ENCODE measurements at regions not wholly inside any gene's neighbourhood (a gene's known extent, or its start where the extent isn't known, plus 50 kb on each side); places are given as distances from the start of the nearest gene placed in this dataset.

GRCh38 chr1:55531644-55532043, 316.5 kb upstream of the USP24 start (continued):
- TF ChIP-seq ZBTB26 (CRISPR knock-in tag; IDR thresholded peaks at IDR 0.05; ENCODE audit: borderline replicate concordance) (no peak), ZNF557 (CRISPR knock-in tag; IDR thresholded peaks at IDR 0.05) (no peak)

GRCh38 chr1:55530749-55531478, 315.8 kb upstream of the USP24 start:
- WGBS (ENCODE audit: low lambda C conversion rate): 8% methylated on average over 3 of the region's 3 CpGs
- BruUV-seq (replicated peaks): no TSS peak
- CTCF ChIA-PET (ENCODE audit: low intra/inter-chr PET ratio, low total read pairs): no interaction called here
- H3K27me3 ChIP-seq (ENCODE audit: control insufficient read depth in 1 of 2, insufficient read depth in 2 of 2, low read length in 2 of 2): no peaks in the 10 kb centered on the region
- peak; percentile 83 for FAIRE-seq
- no peaks in the 10 kb centered on the region for H3K9me3 ChIP-seq (ENCODE audit: low read length)
- no peaks in the 10 kb centered on the region for H3K79me2 ChIP-seq (ENCODE audit: insufficient read depth, low read length)
- in situ Hi-C loops (cut with HindIII; ENCODE audit: extremely low pct_ligation_motif_present, low pct_unique_long_range_greater_than_20kb) (loop anchor here (10.0 kb wide), 1 partner anchor 96 kb away; no protein-coding TSS in a partner anchor), intact Hi-C loops (cut with micrococcal nuclease; ENCODE audit: unreplicated experiment) (loop anchor here (5.0 kb wide), 1 partner anchor 104 kb away; no protein-coding TSS in a partner anchor)
- no peaks in the 10 kb centered on the region for H3K36me3 ChIP-seq (replicated peaks in 1 of 2; ENCODE audit: control insufficient read depth in 1 of 2, insufficient read depth in 2 of 2, low read length in 2 of 2)
- ATAC-seq: peak; percentile 97
- peak overlapping the region; percentile 61 for H3K9ac ChIP-seq (ENCODE audit: insufficient read depth, low read depth, low read length)
- no peak overlapping the region for H2AFZ ChIP-seq (ENCODE audit: low read length)
- peak overlapping the region in 1 of 3 experiments; percentile 15; a peak in 1 of 6 replicates for H3K4me3 ChIP-seq (replicated peaks in 1 of 3; ENCODE audit: insufficient read depth in 1 of 3, low read depth in 2 of 3, low read length in 3 of 3)
- peaks cover 100% of the 10 kb centered on the region for H3K4me1 ChIP-seq (ENCODE audit: insufficient read depth, low read length)
- peak overlapping the region; percentile 92 for H3K27ac ChIP-seq (ENCODE audit: extremely low read length, insufficient read depth, low read length)
- no peaks in the 10 kb centered on the region for H4K20me1 ChIP-seq (ENCODE audit: insufficient read depth, low read length)
- peak; percentile 98 for DNase-seq (ENCODE audit: low spot score)
- POLR2A ChIA-PET: interaction anchor here (0.8 to 1.5 kb wide), 6 partner anchors 8 to 1048 kb away, joined by 3 to 21 read pairs (median 4); partner anchors contain the start of gene PLPP3
- peak overlapping the region; percentile 54 for H3K4me2 ChIP-seq (ENCODE audit: low read depth, low read length)
- TF ChIP-seq LRRFIP1 (CRISPR knock-in tag; conservative IDR thresholded peaks at IDR 0.05) (no peak), HOXA7 (CRISPR knock-in tag; IDR thresholded peaks at IDR 0.05) (no peak), ZNF260 (CRISPR knock-in tag; IDR thresholded peaks at IDR 0.05; ENCODE audit: borderline replicate concordance, low read depth) (no peak), PHF21A (CRISPR knock-in tag; IDR thresholded peaks at IDR 0.05) (peak; percentile 83), DPF2 (CRISPR knock-in tag; IDR thresholded peaks at IDR 0.05; ENCODE audit: borderline replicate concordance, low read depth) (peak; percentile 74), SALL2 (CRISPR knock-in tag; IDR thresholded peaks at IDR 0.05) (no peak), CEBPG (CRISPR knock-in tag; IDR thresholded peaks at IDR 0.05) (peak; percentile 91), FOXJ3 (CRISPR knock-in tag; IDR thresholded peaks at IDR 0.05; ENCODE audit: borderline replicate concordance) (peak; percentile 92; the same call in 1 of the 2 replicates), ZNF263 (CRISPR knock-in tag; IDR thresholded peaks at IDR 0.05) (no peak), NR2F2 (IDR thresholded peaks at IDR 0.05; ENCODE audit: borderline replicate concordance, low read depth) (peak; percentile 80), ZNF772 (CRISPR knock-in tag; IDR thresholded peaks at IDR 0.05) (no peak), ZNF354B (CRISPR knock-in tag; IDR thresholded peaks at IDR 0.05) (no peak), SIX4 (CRISPR knock-in tag; IDR thresholded peaks at IDR 0.05) (peak; percentile 80), ZNF546 (CRISPR knock-in tag; conservative IDR thresholded peaks at IDR 0.05) (no peak), ZNF143 (CRISPR knock-in tag; IDR thresholded peaks at IDR 0.05) (no peak), MTF1 (CRISPR knock-in tag; IDR thresholded peaks at IDR 0.05) (no peak), ZFAT (CRISPR knock-in tag; conservative IDR thresholded peaks at IDR 0.05) (no peak), STAT5B (CRISPR knock-in tag; IDR thresholded peaks at IDR 0.05) (no peak), ZSCAN31 (CRISPR knock-in tag; IDR thresholded peaks at IDR 0.05; ENCODE audit: low read depth) (no peak), DR1 (CRISPR knock-in tag; IDR thresholded peaks at IDR 0.05) (no peak; the same call in 1 of the 2 replicates)
